ENCODE measurements at regions not wholly inside any gene's neighbourhood (a gene's known extent, or its start where the extent isn't known, plus 50 kb on each side); places are given as distances from the start of the nearest gene placed in this dataset.

DNA sequence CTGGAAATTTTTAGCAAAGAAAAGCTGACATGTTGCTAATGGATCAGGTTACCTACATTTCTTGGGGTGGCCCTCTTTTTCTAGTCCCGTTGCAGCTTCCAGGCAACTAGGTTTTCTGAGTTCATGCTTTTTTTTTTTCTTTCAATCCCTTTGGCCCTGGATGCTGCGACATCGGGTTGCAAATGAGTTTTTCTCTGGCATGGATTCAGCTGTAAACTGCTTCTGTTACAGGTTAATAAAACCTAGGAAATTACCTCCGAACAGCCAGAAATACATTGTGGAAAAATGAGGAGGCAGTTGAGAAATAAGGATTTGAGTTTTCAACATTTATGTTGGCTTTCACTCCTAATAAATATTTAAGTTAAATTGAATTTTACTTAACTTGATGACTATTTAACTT, 149.8 kb upstream of the MAF start:
- no peak overlapping the region for H3K4me3 ChIP-seq (ENCODE audit: low read length)
- DNase-seq (ENCODE audit: low read depth): no peak
- TF ChIP-seq, protein P1, sequence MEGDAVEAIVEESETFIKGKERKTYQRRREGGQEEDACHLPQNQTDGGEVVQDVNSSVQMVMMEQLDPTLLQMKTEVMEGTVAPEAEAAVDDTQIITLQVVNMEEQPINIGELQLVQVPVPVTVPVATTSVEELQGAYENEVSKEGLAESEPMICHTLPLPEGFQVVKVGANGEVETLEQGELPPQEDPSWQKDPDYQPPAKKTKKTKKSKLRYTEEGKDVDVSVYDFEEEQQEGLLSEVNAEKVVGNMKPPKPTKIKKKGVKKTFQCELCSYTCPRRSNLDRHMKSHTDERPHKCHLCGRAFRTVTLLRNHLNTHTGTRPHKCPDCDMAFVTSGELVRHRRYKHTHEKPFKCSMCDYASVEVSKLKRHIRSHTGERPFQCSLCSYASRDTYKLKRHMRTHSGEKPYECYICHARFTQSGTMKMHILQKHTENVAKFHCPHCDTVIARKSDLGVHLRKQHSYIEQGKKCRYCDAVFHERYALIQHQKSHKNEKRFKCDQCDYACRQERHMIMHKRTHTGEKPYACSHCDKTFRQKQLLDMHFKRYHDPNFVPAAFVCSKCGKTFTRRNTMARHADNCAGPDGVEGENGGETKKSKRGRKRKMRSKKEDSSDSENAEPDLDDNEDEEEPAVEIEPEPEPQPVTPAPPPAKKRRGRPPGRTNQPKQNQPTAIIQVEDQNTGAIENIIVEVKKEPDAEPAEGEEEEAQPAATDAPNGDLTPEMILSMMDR (conservative IDR thresholded peaks at IDR 0.05; ENCODE audit: low read depth, low read length): no peak

DNA sequence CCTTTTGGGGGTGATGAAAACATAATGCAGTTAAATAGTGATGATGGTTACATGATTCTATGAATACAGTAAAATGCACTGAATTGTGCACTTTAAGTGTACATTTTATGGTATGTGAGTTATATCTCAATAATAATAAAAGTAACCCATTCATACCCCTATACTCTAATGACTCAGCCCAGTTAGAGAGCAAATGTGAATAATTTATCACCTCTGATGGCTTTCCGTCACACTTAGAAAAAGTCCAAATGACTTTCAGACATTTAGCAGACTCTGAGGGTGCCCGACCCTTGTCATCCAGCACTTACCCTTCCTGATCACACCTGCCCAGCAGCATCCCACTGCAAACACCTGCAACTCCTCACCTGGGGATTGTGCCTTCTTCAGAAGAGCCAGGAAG, 148.1 kb upstream of the MAF start:
- H3K4me3 ChIP-seq (ENCODE audit: low read length): no peak overlapping the region
- no peak for DNase-seq (ENCODE audit: low read depth)
- TF ChIP-seq, protein P1 (conservative IDR thresholded peaks at IDR 0.05; ENCODE audit: low read depth, low read length): no peak

DNA sequence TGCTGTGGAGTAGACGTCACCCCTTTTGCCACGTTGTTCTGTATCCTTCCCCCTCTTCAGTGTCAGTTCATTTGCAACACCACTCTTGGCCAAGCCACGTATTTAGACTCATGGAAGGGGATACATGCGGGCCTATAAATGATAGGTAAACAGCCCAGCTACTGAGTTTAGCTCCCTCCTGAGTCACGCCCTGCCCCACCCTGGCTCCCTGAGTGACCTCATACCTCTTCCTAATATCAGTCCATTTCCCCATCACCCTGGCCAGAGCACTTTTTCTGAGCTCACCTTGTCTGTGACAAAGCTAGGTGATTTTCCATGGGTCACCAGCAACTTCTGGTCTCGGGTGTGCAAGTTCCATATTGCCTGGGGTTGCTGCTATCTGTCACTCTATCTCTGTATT, 147.2 kb upstream of the MAF start:
- H3K4me3 ChIP-seq (ENCODE audit: low read length): no peak overlapping the region
- no peak for DNase-seq (ENCODE audit: low read depth)
- TF ChIP-seq, protein P1 (conservative IDR thresholded peaks at IDR 0.05; ENCODE audit: low read depth, low read length): no peak

DNA sequence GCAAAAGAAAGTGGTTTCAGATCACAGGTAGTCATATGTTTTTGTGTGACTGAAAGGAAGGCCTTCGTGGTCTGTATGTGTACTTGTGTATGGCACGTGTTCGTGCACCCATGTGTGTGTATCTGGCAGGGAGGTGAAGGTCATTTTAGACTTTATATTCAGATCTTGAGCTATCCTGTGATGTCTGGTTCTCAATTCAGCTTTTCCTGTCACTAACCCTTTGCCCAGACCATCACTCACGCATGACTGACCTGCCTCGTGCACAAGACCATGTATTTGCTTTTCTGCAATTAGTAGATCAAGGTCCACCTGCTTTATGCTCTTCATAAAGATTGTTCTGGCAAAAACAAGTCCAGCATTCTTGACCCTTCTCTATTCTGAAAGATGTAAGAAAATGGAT, 139.7 kb upstream of the MAF start:
- no peak for DNase-seq (ENCODE audit: low read depth)
- TF ChIP-seq, protein P1 (conservative IDR thresholded peaks at IDR 0.05; ENCODE audit: low read depth, low read length): no peak
- H3K4me3 ChIP-seq (ENCODE audit: low read length): no peak overlapping the region

DNA sequence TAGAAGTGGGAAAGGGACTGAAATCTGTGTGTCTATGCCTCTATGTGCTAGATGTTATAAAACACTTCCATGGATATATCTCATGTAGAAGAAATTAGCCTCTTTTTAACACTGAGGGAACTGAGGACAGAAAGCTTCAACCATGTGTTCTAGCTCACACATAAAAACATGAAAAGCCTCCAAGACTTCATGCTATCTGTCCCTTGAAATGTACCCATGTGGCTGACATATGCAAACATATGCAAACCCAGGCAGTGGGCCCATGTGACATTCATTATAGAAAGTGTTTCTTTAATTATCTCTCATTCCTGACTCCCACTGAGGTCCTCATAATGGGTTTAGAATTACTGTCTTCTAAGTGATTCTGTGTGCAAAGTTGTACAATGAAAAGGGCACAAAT, 134.7 kb upstream of the MAF start:
- TF ChIP-seq, protein P1 (conservative IDR thresholded peaks at IDR 0.05; ENCODE audit: low read depth, low read length): no peak

DNA sequence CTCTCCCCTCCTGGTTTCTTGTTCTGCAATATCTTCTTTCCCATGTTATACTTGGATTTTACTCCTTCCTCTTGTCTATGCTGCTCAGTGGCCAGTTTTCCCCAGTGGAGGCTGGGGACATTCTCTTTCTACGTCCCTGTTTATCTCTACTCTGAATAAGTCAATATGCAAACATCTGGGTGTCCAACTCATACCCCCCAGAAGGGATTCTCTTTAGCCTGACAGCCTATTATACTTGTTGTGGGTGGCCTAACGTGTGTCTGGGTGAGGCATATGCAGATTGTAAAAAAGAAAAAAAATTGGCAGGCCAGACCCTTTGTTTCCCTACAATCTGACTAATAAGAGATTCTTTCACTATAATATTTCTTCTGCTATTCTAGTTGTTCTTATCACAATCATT, 134.2 kb upstream of the MAF start:
- TF ChIP-seq, protein P1 (conservative IDR thresholded peaks at IDR 0.05; ENCODE audit: low read depth, low read length): no peak
- no peak for DNase-seq (ENCODE audit: low read depth)

More for the DNA sequence above, 134.7 kb upstream of the MAF start:
- no peak overlapping the region for H3K4me3 ChIP-seq (ENCODE audit: low read length)
- DNase-seq (ENCODE audit: low read depth): no peak

DNA sequence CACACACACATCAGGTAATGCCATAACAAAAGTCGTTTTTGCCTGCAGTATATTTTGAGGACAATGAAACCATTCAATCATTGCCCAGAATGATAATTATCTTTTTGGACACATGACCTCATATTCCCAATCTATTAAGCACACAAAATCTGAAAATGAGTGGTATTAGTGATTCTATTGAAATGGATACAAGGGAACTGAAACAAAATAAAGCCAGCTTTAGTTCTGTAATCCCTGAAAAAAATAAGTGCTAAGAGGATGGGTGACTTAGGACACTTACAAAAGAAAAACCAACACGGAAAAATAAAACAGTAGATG, 128.3 kb upstream of the MAF start:
- TF ChIP-seq, protein P1 (conservative IDR thresholded peaks at IDR 0.05; ENCODE audit: low read depth, low read length): no peak

More for the DNA sequence above, 134.2 kb upstream of the MAF start:
- no peak overlapping the region for H3K4me3 ChIP-seq (ENCODE audit: low read length)

More for the DNA sequence above, 128.3 kb upstream of the MAF start:
- no peak overlapping the region for H3K4me3 ChIP-seq (ENCODE audit: low read length)
- DNase-seq (ENCODE audit: low read depth): no peak

Data from retinal pigment epithelial cell (primary cell).